ENCODE measurements at regions not wholly inside any gene's neighbourhood (a gene's known extent, or its start where the extent isn't known, plus 50 kb on each side); places are given as distances from the start of the nearest gene placed in this dataset.

DNA sequence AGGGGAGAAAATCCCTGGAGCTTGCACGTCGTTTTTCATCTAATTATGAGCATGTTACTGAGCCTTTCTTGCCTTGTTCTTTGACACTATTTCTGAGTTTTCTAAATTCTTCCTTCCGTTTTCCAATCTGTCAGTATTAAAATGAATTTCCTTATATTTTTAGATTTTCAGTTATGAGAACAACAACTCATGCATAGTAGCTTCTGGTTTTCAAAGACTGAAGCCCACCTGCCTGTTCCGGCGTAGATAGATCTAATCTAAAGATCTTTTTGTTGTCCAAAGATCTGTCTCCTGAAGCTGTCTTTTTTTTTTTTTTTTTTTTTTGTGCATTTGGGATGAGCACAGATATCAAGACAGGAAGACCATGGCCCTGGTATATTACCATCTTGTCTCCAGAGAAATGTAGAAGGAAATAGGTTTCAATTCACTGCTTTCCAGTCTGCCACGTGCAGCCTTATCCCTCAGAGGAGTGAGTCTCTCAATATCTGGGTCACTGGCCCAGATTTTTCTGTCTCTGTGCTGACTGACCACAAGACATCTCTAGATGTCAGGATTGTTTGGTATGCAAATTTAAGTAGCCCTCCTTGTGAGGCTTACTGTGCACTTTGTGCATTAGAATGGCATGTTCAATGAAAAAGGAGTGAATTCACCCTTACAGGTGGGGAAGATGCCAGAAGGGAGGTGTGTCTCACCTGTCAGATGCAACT lies 222.3 kb upstream of the TMC3 start:
- Histone ChIP-seq H4K20me1 (replicated peaks; ENCODE audit: insufficient read depth) (no peaks in the 10 kb centered on the region), H3K4me3 (no peak overlapping the region), H3K79me2 (replicated peaks; ENCODE audit: insufficient read depth) (no peaks in the 10 kb centered on the region), H3K27me3 (ENCODE audit: insufficient read depth) (no peaks in the 10 kb centered on the region), H3K27ac (ENCODE audit: low read depth) (no peak overlapping the region), H3K9me2 (ENCODE audit: insufficient read depth) (0 out of 2 replicates have a peak, but pooled peaks cover 7% of the 10 kb centered on the region), H3F3A (replicated peaks; ENCODE audit: low read depth) (no peaks in the 10 kb centered on the region), H3K36me3 (ENCODE audit: insufficient read depth) (no peaks in the 10 kb centered on the region; the same call in 1 of the 2 replicates), H3K4me1 (ENCODE audit: insufficient read depth) (no peaks in the 10 kb centered on the region), H2AFZ (no peak overlapping the region), H3K4me2 (no peak overlapping the region)
- TF ChIP-seq, protein P1, sequence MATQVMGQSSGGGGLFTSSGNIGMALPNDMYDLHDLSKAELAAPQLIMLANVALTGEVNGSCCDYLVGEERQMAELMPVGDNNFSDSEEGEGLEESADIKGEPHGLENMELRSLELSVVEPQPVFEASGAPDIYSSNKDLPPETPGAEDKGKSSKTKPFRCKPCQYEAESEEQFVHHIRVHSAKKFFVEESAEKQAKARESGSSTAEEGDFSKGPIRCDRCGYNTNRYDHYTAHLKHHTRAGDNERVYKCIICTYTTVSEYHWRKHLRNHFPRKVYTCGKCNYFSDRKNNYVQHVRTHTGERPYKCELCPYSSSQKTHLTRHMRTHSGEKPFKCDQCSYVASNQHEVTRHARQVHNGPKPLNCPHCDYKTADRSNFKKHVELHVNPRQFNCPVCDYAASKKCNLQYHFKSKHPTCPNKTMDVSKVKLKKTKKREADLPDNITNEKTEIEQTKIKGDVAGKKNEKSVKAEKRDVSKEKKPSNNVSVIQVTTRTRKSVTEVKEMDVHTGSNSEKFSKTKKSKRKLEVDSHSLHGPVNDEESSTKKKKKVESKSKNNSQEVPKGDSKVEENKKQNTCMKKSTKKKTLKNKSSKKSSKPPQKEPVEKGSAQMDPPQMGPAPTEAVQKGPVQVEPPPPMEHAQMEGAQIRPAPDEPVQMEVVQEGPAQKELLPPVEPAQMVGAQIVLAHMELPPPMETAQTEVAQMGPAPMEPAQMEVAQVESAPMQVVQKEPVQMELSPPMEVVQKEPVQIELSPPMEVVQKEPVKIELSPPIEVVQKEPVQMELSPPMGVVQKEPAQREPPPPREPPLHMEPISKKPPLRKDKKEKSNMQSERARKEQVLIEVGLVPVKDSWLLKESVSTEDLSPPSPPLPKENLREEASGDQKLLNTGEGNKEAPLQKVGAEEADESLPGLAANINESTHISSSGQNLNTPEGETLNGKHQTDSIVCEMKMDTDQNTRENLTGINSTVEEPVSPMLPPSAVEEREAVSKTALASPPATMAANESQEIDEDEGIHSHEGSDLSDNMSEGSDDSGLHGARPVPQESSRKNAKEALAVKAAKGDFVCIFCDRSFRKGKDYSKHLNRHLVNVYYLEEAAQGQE (IDR thresholded peaks at IDR 0.05; ENCODE audit: unreplicated experiment) = no peak
- TF ChIP-seq ZNF331 (CRISPR knock-in tag; IDR thresholded peaks at IDR 0.05; ENCODE audit: low read depth) = no peak
- TF ChIP-seq, protein P2, sequence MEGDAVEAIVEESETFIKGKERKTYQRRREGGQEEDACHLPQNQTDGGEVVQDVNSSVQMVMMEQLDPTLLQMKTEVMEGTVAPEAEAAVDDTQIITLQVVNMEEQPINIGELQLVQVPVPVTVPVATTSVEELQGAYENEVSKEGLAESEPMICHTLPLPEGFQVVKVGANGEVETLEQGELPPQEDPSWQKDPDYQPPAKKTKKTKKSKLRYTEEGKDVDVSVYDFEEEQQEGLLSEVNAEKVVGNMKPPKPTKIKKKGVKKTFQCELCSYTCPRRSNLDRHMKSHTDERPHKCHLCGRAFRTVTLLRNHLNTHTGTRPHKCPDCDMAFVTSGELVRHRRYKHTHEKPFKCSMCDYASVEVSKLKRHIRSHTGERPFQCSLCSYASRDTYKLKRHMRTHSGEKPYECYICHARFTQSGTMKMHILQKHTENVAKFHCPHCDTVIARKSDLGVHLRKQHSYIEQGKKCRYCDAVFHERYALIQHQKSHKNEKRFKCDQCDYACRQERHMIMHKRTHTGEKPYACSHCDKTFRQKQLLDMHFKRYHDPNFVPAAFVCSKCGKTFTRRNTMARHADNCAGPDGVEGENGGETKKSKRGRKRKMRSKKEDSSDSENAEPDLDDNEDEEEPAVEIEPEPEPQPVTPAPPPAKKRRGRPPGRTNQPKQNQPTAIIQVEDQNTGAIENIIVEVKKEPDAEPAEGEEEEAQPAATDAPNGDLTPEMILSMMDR (conservative IDR thresholded peaks at IDR 0.05; ENCODE audit: low read depth in 2 of 2) = no peak
- TF ChIP-seq STAT1 (IDR thresholded peaks at IDR 0.05; ENCODE audit: unreplicated experiment) = no peak
- H3K27ac Mint-ChIP-seq = no peak overlapping the region
- H3K27me3 Mint-ChIP-seq (ENCODE audit: insufficient read depth, low read depth, poor library complexity) = no peaks in the 10 kb centered on the region
- ATAC-seq (no peak), DNase-seq (ENCODE audit: low spot score) (no peak)
- no peak overlapping the region for H3K4me3 Mint-ChIP-seq
- peaks cover 13% of the 10 kb centered on the region for H3K9me3 Mint-ChIP-seq
- H3K4me1 Mint-ChIP-seq = no peaks in the 10 kb centered on the region
- peaks cover 9% of the 10 kb centered on the region; the same call in 2 of the 3 replicates for H3K36me3 Mint-ChIP-seq (ENCODE audit: low read depth)

DNA sequence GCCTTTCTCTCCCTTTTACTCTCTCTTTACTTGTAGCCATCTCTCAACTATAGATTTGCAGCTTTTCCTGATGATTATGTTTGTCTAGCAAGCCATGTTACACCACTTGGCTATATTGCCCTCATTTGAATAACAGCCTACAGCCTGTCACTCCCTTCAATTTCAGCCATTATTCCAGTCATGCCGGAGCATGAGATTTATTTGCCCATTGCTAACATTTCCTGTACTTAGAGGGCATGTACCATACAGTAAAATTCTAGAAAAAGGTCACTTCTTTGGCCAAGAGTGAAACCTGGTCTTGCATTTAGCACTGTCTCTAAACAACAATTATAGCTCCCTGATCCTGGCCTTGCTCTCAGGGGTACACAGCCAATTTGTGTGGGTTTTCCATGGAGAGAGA lies 221.7 kb upstream of the TMC3 start:
- no peaks in the 10 kb centered on the region for H3K4me1 Mint-ChIP-seq
- no peak overlapping the region for H2AFZ ChIP-seq
- no peaks in the 10 kb centered on the region for H3K4me1 ChIP-seq (ENCODE audit: insufficient read depth)
- no peaks in the 10 kb centered on the region for H4K20me1 ChIP-seq (replicated peaks; ENCODE audit: insufficient read depth)
- H3K36me3 Mint-ChIP-seq (ENCODE audit: low read depth) = peaks cover 7% of the 10 kb centered on the region; the same call in 2 of the 3 replicates
- H3K9me2 ChIP-seq (ENCODE audit: insufficient read depth) = 0 out of 2 replicates have a peak, but pooled peaks cover 7% of the 10 kb centered on the region
- no peak overlapping the region for H3K27ac ChIP-seq (ENCODE audit: low read depth)
- peaks cover 12% of the 10 kb centered on the region for H3K9me3 Mint-ChIP-seq
- no peaks in the 10 kb centered on the region for H3K27me3 ChIP-seq (ENCODE audit: insufficient read depth)
- H3K36me3 ChIP-seq (ENCODE audit: insufficient read depth) = no peaks in the 10 kb centered on the region
- ATAC-seq (no peak), DNase-seq (ENCODE audit: low spot score) (no peak)
- H3F3A ChIP-seq (replicated peaks; ENCODE audit: low read depth) = no peaks in the 10 kb centered on the region
- H3K27ac Mint-ChIP-seq = no peak overlapping the region
- H3K27me3 Mint-ChIP-seq (ENCODE audit: insufficient read depth, low read depth, poor library complexity) = no peaks in the 10 kb centered on the region
- no peaks in the 10 kb centered on the region for H3K79me2 ChIP-seq (replicated peaks; ENCODE audit: insufficient read depth)
- no peak overlapping the region for H3K4me3 Mint-ChIP-seq
- no peak for TF ChIP-seq POLR2AphosphoS5 (IDR thresholded peaks at IDR 0.05; ENCODE audit: low read depth)
- TF ChIP-seq STAT1 (IDR thresholded peaks at IDR 0.05; ENCODE audit: unreplicated experiment) = no peak
- TF ChIP-seq, protein P2 (conservative IDR thresholded peaks at IDR 0.05; ENCODE audit: low read depth in 2 of 2) = no peak
- TF ChIP-seq NANOG (IDR thresholded peaks at IDR 0.05; ENCODE audit: borderline replicate concordance) = no peak
- no peak for TF ChIP-seq JUNB (IDR thresholded peaks at IDR 0.05; ENCODE audit: unreplicated experiment)
- TF ChIP-seq CREB1 (CRISPR knock-in tag; IDR thresholded peaks at IDR 0.05; ENCODE audit: low read depth) = no peak
- no peak for TF ChIP-seq ZNF331 (CRISPR knock-in tag; IDR thresholded peaks at IDR 0.05; ENCODE audit: low read depth)
- TF ChIP-seq EZH2phosphoT487 (IDR thresholded peaks at IDR 0.05; ENCODE audit: unreplicated experiment) = no peak
- no peak overlapping the region for H3K4me3 ChIP-seq
- H3K4me2 ChIP-seq = no peak overlapping the region

All from GM23338 (cell line).